HFF-Myc (cell line): ENCODE measurements at regions not wholly inside any gene's neighbourhood (a gene's known extent, or its start where the extent isn't known, plus 50 kb on each side); places are given as distances from the start of the nearest gene placed in this dataset.

ENCODE experiments used
- DNase-seq: peaks from one replicate; pipeline ENCODE4 v3.0.0-alpha.2; 2011; ENCODE audit warnings: low read depth; ENCODE audit errors: extremely low read depth
- H3K4me3 ChIP-seq: replicated peaks from 2 replicates; pipeline ENCODE4 v1.5.1; 2011; ENCODE audit warnings: low read depth, mild to moderate bottlenecking, control low read depth, low read length
- CTCF ChIP-seq: IDR thresholded peaks from 2 replicates; pipeline ENCODE4 v1.5.1; 2012; ENCODE audit warnings: mild to moderate bottlenecking, low read depth, low read length, control low read depth; ENCODE audit errors: missing control alignments

- no peak for DNase-seq
- TF ChIP-seq CTCF: no peak
- H3K4me3 ChIP-seq: no peak overlapping the region
Observed at GRCh38 chr3:72042397-72043203, 257.7 kb upstream of the PROK2 start.

GRCh38 chr3:72041511-72041910 lies 256.6 kb upstream of the PROK2 start:
- H3K4me3 ChIP-seq: no peak overlapping the region
- no peak for TF ChIP-seq CTCF
- DNase-seq: no peak

- H3K4me3 ChIP-seq: no peak overlapping the region
- no peak for DNase-seq
- TF ChIP-seq CTCF: no peak
Observed at GRCh38 chr3:72041076-72041475, 256.1 kb upstream of the PROK2 start.

GRCh38 chr3:72039677-72040076 lies 254.7 kb upstream of the PROK2 start:
- DNase-seq: no peak

GRCh38 chr3:72036899-72037298 lies 252.0 kb upstream of the PROK2 start:
- no peak overlapping the region for H3K4me3 ChIP-seq
- no peak for TF ChIP-seq CTCF
- DNase-seq: no peak

More at GRCh38 chr3:72039677-72040076, 254.7 kb upstream of the PROK2 start:
- TF ChIP-seq CTCF: no peak
- H3K4me3 ChIP-seq: no peak overlapping the region

DNA sequence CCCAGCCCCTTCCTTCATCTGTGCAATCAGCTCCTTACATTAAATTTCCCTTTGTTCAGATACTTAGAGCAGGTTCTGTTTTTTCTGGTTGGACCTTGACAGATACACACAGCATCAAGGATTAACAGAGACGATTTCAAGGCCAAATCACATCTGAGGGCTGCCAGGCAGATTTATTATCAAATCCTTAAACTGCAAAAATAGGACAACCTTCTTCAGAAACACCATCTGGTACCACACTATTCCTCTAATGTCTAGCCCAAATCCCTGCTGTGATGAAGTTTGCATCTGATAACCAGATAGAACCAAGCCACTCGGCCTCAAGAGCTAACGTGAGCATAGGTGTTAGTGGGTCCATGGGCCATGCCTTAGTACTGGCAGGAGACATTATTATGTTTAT lies 250.7 kb upstream of the PROK2 start:
- H3K4me3 ChIP-seq: no peak overlapping the region
- no peak for DNase-seq
- TF ChIP-seq CTCF: no peak

DNA sequence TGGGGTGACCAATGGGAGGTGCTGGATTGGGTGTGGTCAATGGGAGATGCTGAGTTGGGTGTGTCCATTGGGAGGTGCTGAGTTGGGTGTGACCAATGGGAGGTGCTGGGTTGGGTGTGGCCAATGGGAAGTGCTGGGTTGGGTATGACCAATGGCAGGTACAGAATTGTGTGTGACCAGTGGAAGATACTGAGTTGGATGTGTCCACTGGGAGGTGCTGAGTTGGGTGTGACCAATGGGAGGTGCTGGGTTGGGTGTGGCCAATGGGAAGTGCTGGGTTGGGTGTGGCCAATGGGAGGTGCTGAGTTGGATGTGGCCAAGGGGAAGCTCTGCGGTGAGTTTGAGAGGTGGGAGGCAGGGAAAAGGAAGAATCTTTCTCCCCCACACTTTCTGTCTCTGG lies 250.0 kb upstream of the PROK2 start:
- H3K4me3 ChIP-seq: no peak overlapping the region
- no peak for DNase-seq
- no peak for TF ChIP-seq CTCF
